HG02981 (cell line): ENCODE measurements at regions not wholly inside any gene's neighbourhood (a gene's known extent, or its start where the extent isn't known, plus 50 kb on each side); places are given as distances from the start of the nearest gene placed in this dataset.

Source experiments
- ATAC-seq: cut with Tn5 transposase; IDR thresholded peaks from one replicate; pipeline ENCODE4 v1.9.1; 2021; ENCODE audit warnings: mild to moderate bottlenecking, moderate library complexity; ENCODE audit not compliant: unreplicated experiment

- no peak for ATAC-seq
Measured at GRCh38 chr5:74501674-74502478, 138.7 kb downstream of the ENC1 start.

- ATAC-seq = no peak
Measured at GRCh38 chr5:74500110-74500917, 140.2 kb downstream of the ENC1 start.

GRCh38 chr5:74499256-74500050 lies 141.1 kb downstream of the ENC1 start:
- no peak for ATAC-seq

GRCh38 chr5:74497706-74498105 lies 142.8 kb downstream of the ENC1 start:
- no peak for ATAC-seq

GRCh38 chr5:74493411-74493810 lies 147.1 kb downstream of the ENC1 start:
- no peak for ATAC-seq

GRCh38 chr5:74492230-74492629 lies 148.3 kb downstream of the ENC1 start:
- ATAC-seq = no peak

GRCh38 chr5:74491586-74491985 lies 148.9 kb downstream of the ENC1 start:
- ATAC-seq = no peak

GRCh38 chr5:74490814-74491213 lies 149.7 kb downstream of the ENC1 start:
- ATAC-seq = peak; percentile 94

GRCh38 chr5:74482990-74483389 lies 157.5 kb downstream of the ENC1 start:
- ATAC-seq = no peak

- ATAC-seq = no peak
Measured at GRCh38 chr5:74482523-74482922, 158.0 kb downstream of the ENC1 start.

- peak; percentile 79 for ATAC-seq
Measured at GRCh38 chr5:74481357-74481756, 159.2 kb downstream of the ENC1 start.

GRCh38 chr5:74480201-74480600 lies 160.3 kb downstream of the ENC1 start:
- no peak for ATAC-seq

GRCh38 chr5:74478328-74478727 lies 162.2 kb downstream of the ENC1 start:
- ATAC-seq = no peak

- ATAC-seq = no peak
Measured at GRCh38 chr5:74477761-74478160, 162.8 kb downstream of the ENC1 start.

GRCh38 chr5:74476819-74477453 lies 163.6 kb downstream of the ENC1 start:
- no peak for ATAC-seq

- no peak for ATAC-seq
Measured at GRCh38 chr5:74476046-74476818, 164.3 kb downstream of the ENC1 start.

GRCh38 chr5:74471875-74472274 lies 168.7 kb downstream of the ENC1 start:
- no peak for ATAC-seq

GRCh38 chr5:74469234-74469994 lies 171.1 kb downstream of the ENC1 start:
- ATAC-seq = no peak

GRCh38 chr5:74468421-74468820 lies 172.1 kb downstream of the ENC1 start:
- ATAC-seq = no peak
